DMS153 treated with DMSO at 0.1 percent for 48 hours (cell line): ENCODE measurements at regions not wholly inside any gene's neighbourhood (a gene's known extent, or its start where the extent isn't known, plus 50 kb on each side); places are given as distances from the start of the nearest gene placed in this dataset.
"Not testable (repeated sequence)": the region's sequence is repeated elsewhere in the genome, so short reads cannot be mapped to it uniquely, and the experiment has no call there.

Experiments used
- DNase-seq: peaks from one replicate; lab custom pipeline; 2025; ENCODE audit not compliant: unreplicated experiment; lab: John Stamatoyannopoulos, UW

DNA sequence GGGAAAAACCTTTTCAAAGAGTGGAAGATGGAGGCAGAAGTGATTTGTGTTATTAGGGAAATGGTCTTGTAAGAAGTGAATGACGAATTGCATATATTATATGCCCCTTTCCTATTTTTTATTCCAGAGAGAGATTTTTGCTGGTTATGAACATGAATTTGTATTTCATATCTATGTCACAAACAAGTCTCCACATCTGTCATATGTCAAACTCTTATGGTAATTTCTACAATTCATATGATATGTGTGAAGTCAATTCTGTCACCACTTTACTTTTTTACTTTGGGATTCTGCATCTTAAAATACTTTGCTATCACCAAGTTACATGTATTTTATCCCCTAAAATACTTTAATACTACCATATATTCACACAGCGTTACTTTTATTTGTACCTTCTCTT lies 594.2 kb upstream of the ARPP21 start:
- DNase-seq = no peak

DNA sequence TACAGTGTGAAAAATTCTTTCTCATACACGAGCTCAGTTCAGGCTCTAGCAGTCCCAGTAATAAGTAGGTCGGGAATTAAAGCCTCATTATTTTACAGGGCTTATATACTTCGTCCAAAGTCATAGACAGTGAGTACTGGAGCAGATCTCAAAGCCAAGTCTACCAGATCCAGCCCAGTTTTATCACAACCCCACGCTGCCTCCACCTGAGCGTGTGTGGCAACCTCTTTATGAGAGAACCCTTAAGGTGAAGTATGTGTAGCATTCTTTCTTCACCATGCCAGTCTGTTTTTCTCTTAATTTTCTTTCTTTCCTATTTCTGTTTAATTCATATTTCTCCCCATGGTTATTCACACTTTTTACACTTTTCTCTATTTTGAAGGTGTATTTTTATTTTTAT lies 574.6 kb upstream of the ARPP21 start:
- no peak for DNase-seq

DNA sequence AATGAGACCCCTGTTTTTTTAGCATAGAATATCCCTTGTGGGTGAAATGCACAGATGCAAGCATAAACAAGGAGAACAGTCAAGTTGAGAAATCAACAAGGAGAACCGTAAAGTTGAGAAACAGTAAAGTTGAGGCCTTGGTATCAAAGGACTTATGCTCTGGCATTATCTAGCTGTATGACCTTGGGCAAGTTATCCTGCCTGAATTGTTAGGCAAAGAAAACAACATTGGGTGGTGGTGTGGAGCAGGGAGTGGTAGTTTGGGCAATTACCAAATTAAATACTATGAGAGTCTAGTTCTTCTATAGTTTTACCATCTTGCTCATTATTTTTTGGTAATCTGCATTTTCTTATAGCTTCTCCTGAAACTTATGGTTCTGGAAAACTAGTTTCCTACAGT lies 573.4 kb upstream of the ARPP21 start:
- DNase-seq = no peak

- DNase-seq = no peak
These were observed 571.6 kb upstream of the ARPP21 start for GRCh38 chr3:35067750-35068149.

DNA sequence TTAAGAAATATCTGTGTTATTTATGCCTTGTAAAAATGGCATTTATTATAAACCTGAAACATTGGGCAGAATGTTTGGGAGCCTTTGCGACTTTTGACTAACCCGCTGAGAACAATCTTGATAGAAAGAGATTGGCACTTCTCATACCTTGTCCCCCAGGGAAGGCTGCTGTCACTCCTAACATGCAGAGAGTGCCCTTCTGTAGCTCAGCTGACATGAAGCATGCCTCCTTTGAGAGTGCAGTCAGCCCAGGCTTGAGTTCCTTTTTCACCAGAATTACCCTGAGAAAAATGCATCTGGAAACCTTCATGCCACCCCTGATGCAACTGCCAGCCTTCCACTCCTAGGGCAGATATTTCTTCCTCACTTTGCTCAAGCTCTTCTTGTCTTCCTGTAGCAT lies 569.2 kb upstream of the ARPP21 start:
- DNase-seq = no peak

- no peak for DNase-seq
These were observed 567.6 kb upstream of the ARPP21 start for GRCh38 chr3:35071772-35072171.

- no peak for DNase-seq
These were observed 560.5 kb upstream of the ARPP21 start for GRCh38 chr3:35078780-35079179.

GRCh38 chr3:35079403-35079802 lies 559.9 kb upstream of the ARPP21 start:
- no peak for DNase-seq

DNA sequence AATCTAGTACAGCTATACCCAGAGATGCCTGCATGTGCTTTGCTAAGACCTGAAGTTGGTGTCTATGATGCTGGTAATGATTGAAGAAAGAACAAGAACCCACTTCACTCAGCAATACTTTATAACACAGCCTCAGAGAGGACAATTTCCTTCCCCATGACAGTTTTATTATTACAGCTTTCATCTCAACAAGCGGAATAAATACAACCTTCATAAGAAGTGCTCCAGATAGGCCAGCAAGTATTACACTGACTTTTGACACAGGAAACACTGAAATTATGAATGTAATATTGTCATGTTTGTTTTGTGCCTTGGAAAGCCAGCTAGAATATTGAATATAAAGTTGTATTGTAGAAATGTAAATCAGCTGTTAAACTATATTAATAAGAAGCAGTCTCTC lies 557.4 kb upstream of the ARPP21 start:
- DNase-seq = no peak

DNA sequence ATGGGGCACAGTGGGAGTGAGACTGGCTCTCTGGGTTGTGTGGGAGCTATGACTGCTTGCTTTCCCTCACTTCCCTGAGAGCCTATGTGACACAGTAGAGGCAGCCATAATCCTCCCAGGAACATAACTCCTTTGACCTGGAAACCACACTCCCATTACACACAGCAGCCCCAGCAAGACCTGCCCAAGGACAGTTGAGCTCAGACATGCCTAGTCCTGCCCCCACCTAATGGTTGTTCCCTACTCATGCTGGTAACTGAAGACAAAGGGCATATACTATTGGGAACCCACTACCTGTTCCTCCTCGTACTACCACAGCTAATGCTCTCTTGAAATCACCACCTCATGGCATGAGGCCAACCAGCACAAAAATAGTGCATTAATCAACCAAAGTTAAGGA lies 550.4 kb upstream of the ARPP21 start:
- no peak for DNase-seq

DNA sequence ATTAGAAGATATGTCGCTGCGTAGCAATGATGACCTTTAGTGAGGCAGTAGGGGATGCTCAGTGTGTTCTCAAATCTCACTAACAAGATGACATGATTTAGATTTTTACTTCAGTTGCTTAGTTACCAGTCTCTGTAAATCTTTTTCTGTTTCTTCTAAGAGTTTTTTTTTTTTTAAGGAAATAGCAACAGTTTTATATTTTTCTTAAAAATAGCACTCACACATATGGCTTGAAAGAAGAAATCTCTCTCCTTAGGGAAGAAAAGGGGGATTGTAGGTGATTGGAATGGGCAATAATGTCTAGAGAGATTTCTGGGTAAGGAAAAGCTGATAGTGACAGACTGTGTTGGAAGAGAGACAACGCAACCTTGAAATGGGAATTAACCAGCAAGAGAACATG lies 524.6 kb upstream of the ARPP21 start:
- DNase-seq = no peak

DNA sequence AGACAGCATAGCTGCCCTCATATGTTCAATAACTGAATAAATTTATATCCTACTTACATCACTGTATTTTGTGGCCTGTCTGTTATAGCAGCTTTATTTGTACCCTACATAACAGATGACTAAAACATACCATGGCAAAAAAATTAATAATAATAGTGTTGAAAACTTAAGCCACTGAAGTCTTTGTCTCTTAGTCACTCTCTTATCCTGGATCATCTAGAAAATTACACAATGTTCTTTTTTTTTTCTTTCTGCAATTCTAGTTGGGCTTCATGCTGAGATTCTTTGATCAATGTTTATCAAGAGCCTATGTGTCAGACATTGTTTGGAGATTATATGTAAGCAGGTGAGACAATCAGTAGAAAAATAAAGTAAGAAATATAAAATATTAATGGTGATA lies 519.3 kb upstream of the ARPP21 start:
- no peak for DNase-seq

DNA sequence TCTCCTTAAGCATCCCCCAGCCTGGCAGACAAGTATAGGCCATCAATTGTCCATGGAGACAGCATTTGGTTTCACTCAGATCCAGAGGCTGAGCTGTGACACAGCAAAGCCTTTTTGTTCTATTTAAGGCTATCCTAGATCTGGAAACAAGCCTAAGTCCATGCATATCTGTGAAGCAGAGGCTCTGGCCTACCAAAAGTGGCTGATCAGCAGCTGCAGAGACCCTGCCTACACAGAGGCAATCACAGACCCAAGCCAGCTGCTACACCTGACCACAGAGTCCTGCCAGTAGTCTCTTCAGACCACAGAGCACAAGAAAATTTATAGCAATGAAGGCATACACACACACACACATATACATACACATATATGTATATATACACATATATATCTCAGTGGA lies 501.7 kb upstream of the ARPP21 start:
- no peak for DNase-seq

GRCh38 chr3:35141406-35141805 lies 497.9 kb upstream of the ARPP21 start:
- DNase-seq = no peak

DNA sequence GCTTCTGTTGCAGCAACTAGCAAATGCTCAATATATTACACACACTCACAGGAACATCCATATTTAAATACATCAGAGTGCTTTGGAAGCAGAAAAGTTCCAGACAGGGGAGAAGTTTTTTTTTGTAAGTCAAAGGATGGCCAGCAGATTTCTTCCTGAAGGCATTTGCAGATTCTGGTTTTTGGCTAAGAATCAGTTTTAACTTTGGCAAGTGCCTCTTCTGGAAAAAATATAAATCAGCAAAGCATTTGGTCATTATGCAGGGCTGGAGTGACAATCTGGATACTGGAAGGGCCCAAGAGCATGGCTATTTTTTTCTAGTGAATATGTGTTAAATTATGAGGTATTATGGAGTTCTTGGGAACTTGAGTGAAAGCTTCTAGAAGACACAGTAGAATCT lies 495.3 kb upstream of the ARPP21 start:
- no peak for DNase-seq

GRCh38 chr3:35146256-35147035 lies 492.9 kb upstream of the ARPP21 start:
- not testable (repeated sequence) for DNase-seq

DNA sequence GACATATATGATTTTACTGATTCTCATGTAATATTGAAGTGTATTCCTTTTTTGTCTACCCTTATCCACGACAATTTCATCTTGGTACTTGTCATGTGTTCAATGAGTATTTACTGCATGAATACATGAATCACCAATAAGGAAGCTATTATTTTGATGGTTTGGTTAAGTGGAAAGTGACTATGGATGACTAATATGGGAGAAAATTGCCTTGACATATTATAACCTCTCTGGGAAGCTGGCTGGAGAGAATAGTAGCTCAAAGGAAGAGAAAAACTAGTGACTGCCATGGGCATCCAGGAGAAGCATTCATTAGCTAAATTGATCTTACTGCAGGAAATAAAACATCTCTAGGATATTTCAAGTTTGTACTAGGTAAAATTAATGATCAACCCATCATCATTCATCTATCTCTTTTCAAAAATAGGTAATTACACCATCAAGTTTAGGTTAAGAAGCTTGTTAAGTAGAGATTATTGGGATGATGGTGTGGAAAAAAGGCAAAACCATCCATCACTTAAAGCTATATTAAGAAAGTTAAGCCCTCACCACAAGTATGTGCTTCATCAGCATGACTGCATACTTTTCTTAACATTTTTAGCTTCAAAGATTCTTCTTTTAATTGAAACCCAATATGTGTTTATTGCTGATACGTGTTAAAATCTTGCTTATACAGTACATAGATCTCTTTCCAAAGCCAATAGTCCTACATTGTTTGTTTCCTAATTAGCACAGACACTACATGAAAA lies 455.2 kb upstream of the ARPP21 start:
- DNase-seq = no peak

DNA sequence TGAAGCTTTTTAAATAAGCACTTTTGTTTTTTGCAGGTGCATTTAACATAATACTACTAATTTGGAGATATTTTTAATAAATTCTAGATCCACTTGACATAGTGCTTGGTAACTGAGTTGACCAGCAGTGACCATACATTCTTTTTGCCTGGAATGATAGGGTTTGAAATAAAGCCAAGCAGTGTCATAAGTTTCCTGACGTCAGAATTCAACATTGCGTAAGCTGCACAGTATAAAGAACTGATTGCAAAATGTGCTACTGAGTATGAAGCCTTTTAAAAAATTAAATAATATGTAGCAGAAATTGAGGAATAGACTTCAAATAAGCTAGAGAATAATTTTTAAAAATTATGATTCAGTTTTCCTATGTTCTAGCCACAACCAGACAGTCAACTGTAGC lies 454.6 kb upstream of the ARPP21 start:
- DNase-seq = no peak

DNA sequence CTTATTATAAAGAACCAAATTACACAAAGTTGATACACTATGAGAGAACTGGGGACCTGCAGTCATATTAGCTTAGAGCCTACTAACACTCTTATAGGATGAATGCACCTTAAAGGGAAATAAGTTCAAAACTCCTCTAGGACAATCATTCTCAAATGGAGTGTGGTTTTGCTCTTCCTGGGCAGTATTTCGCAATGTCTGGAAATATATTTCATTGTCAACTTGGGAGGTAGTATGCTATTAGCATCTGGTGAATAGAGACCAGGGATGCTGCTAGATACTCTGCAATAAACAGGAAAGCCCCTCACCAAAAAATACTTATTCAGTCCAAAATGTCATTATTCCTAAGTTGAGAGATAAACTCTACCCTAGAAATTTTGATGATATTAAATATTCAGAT lies 451.4 kb upstream of the ARPP21 start:
- no peak for DNase-seq

DNA sequence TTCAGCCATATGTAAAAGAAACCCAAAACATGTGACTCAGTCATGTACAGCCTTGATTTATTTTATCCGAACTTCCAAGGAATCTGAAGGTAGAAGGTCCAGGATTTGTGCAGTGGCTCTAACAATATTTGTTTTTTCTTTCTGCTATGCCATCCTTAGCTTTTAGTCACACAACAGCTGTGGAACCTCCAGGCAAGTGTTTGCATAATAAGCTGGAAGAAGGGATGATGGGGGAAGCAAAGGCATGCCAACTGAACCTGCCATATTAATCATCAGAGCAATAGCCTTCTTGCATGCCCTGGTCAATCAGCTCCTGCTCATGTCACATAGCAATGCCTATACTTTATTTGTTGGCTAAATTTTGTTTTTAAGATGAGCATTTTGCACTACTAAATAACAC lies 444.7 kb upstream of the ARPP21 start:
- DNase-seq = no peak

DNA sequence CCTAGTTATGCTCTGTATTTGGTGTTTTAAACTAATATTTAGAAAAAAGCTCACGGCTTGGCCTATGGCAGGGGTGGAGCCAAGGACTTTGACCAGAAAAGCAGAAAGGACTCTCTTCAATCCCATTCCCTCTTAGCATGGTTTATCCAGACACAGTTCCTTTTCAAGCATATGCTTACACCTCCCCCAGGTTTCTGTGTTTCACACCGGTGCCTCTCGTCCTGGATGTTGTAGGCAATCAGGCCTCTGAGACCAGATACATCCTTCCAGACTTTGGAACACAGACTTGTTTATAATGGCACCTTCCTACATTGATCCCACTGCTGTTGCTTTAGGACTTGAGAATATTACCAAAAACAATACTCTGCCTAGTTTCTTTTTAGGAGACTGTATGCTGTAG lies 440.5 kb upstream of the ARPP21 start:
- DNase-seq = no peak

DNA sequence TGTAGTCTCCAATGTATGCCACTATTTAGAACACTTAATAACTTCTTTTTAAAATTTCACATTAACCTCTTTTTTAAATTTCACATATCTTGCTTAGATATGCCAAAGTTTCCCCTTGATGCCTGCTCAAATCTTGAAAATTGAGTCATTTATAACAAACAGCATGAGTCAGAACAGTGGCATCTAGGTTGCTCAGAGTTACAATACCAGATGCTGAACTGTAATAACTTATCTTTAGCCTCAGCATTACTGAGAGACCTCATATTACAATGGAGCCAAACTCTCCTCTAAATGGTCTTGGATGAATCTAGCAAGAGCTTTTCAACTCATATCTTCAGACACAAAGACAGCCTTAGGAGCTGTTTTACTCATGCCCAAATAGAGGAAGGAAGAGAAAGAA lies 439.3 kb upstream of the ARPP21 start:
- DNase-seq = no peak

DNA sequence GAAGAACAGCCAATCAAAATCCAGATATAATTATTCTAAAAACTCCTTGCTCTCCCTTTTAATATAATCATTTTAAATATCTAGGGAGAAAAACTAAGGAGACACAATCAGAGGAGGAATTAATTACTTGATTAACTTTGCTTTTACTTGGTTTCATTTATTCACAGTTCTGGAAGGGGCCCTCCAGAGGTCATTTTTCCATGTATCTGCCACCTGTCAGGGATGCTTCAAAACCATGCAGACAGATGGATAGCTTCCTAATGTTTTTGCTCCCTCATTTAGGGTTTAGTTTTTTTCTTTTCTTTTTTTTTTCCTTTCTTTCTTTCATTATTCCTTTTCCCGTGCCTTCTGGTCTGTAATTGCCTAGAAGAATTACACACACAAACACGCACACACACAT lies 438.1 kb upstream of the ARPP21 start:
- DNase-seq = no peak
